ENCODE measurements at regions not wholly inside any gene's neighbourhood (a gene's known extent, or its start where the extent isn't known, plus 50 kb on each side); places are given as distances from the start of the nearest gene placed in this dataset.

- Histone ChIP-seq H3K9me1 (ENCODE audit: control insufficient read depth, insufficient read depth, low read length) (no peaks in the 10 kb centered on the region), H3K9me3 (replicated peaks; ENCODE audit: control insufficient read depth, insufficient read depth, low read depth, low read length) (no peaks in the 10 kb centered on the region), H3K9ac (ENCODE audit: insufficient read depth in 1 of 2, low read depth in 2 of 2, low read length in 2 of 2) (no peak overlapping the region), H3K4me2 (ENCODE audit: insufficient read depth, low read length) (no peak overlapping the region), H3K27me3 (ENCODE audit: control insufficient read depth in 2 of 2, insufficient read depth in 2 of 2, low read length in 2 of 2) (peaks cover 26 to 44% of the 10 kb centered on the region in 2 experiments), H3K27ac (ENCODE audit: extremely low read depth, low read depth, low read length) (no peak overlapping the region), H3K36me3 (ENCODE audit: control insufficient read depth, insufficient read depth, low read length) (no peaks in the 10 kb centered on the region), H3K4me3 (no peak overlapping the region), H3K79me2 (ENCODE audit: control insufficient read depth, insufficient read depth, low read length) (no peaks in the 10 kb centered on the region), H3K4me1 (replicated peaks in 1 of 2; ENCODE audit: control insufficient read depth in 2 of 2, insufficient read depth in 2 of 2, low read length in 2 of 2) (no peaks in the 10 kb centered on the region), H2AFZ (ENCODE audit: low read depth, low read length) (no peak overlapping the region), H4K20me1 (replicated peaks; ENCODE audit: control insufficient read depth, insufficient read depth, low read length) (0 out of 2 replicates have a peak, but pooled peaks cover 4% of the 10 kb centered on the region)
- no TSS peak for BruUV-seq (replicated peaks)
- WGBS (ENCODE audit: insufficient coverage, low coverage, missing lambda C conversion rate), result 0% methylated on average over 4 of the region's 4 CpGs
- DNase-seq (ENCODE audit: extremely low read depth in 1 of 4, low spot score in 3 of 4) (no peak), FAIRE-seq (no peak), ATAC-seq (no peak)
- POLR2A ChIA-PET, result interaction anchor here (1.1 to 1.7 kb wide), 2 partner anchors 10 to 12 kb away, joined by 3 to 4 read pairs; no protein-coding TSS in a partner anchor
- intact Hi-C loops (cut with micrococcal nuclease) (no loop called here), in situ Hi-C loops (cut with MboI) (no loop called here)
- CTCF ChIA-PET (ENCODE audit: low intra/inter-chr PET ratio), result no interaction called here
- TF ChIP-seq POLR3A (IDR thresholded peaks at IDR 0.05; ENCODE audit: borderline replicate concordance, extremely low read depth, insufficient read depth, insufficient read length), result no peak
- no peak for TF ChIP-seq RBM14 (IDR thresholded peaks at IDR 0.05; ENCODE audit: borderline replicate concordance, insufficient read depth, low read depth, low read length)
- no peak for TF ChIP-seq PPARD (CRISPR knock-in tag; IDR thresholded peaks at IDR 0.05)
- no peak for TF ChIP-seq CREBBP (IDR thresholded peaks at IDR 0.05; ENCODE audit: low read depth, low read length)
- no peak for TF ChIP-seq TAF15 (IDR thresholded peaks at IDR 0.05; ENCODE audit: low read depth, low read length)
- TF ChIP-seq KAT2B (IDR thresholded peaks at IDR 0.05; ENCODE audit: low read depth, low read length), result no peak
- TF ChIP-seq RNF219 (CRISPR knock-in tag; IDR thresholded peaks at IDR 0.05), result no peak
- TF ChIP-seq GTF2A2 (tag; IDR thresholded peaks at IDR 0.05), result no peak
- no peak for TF ChIP-seq PHF8 (IDR thresholded peaks at IDR 0.05; ENCODE audit: borderline replicate concordance, low read length)
- no peak for TF ChIP-seq NFRKB (IDR thresholded peaks at IDR 0.05; ENCODE audit: low read depth)
- TF ChIP-seq RERE (CRISPR knock-in tag; IDR thresholded peaks at IDR 0.05; ENCODE audit: borderline replicate concordance), result no peak
- no peak for TF ChIP-seq STAG1 (CRISPR knock-in tag; IDR thresholded peaks at IDR 0.05; ENCODE audit: borderline replicate concordance)
- no peak for TF ChIP-seq CBFB (CRISPR knock-in tag; IDR thresholded peaks at IDR 0.05)
- TF ChIP-seq CCAR2 (IDR thresholded peaks at IDR 0.05; ENCODE audit: low read depth, low read length), result no peak
- no peak for TF ChIP-seq DPF2 (IDR thresholded peaks at IDR 0.05)
These were observed 114.3 kb downstream of the FAM50B start for GRCh38 chr6:3963426-3963825.
